LNCAP (cell line): ENCODE measurements at regions not wholly inside any gene's neighbourhood (a gene's known extent, or its start where the extent isn't known, plus 50 kb on each side); places are given as distances from the start of the nearest gene placed in this dataset.

Experiments used
- CTCF ChIP-seq: fragments of 450-650 bp; IDR thresholded peaks from 2 replicates; pipeline ENCODE4 v1.5.1; 2017; ENCODE audit warnings: mild to moderate bottlenecking

GRCh38 chr2:116819355-116819754 is 995.1 kb upstream of the DDX18 start:
- TF ChIP-seq CTCF, result no peak

GRCh38 chr2:116820986-116821385 is 993.5 kb upstream of the DDX18 start:
- TF ChIP-seq CTCF, result no peak

- no peak for TF ChIP-seq CTCF
Observed at GRCh38 chr2:116832148-116832547, 982.3 kb upstream of the DDX18 start.

GRCh38 chr2:116833052-116833451 is 981.4 kb upstream of the DDX18 start:
- TF ChIP-seq CTCF, result no peak

- no peak for TF ChIP-seq CTCF
Observed at GRCh38 chr2:116842164-116842563, 972.3 kb upstream of the DDX18 start.

GRCh38 chr2:116859708-116860107 is 954.8 kb upstream of the DDX18 start:
- TF ChIP-seq CTCF, result no peak

GRCh38 chr2:116874021-116874420 is 940.5 kb upstream of the DDX18 start:
- no peak for TF ChIP-seq CTCF

GRCh38 chr2:116877274-116877673 is 937.2 kb upstream of the DDX18 start:
- no peak for TF ChIP-seq CTCF
